Prostate gland (tissue), 2 donors: ENCODE measurements at regions not wholly inside any gene's neighbourhood (a gene's known extent, or its start where the extent isn't known, plus 50 kb on each side); places are given as distances from the start of the nearest gene placed in this dataset.

Source experiments
- CTCF ChIP-seq, 4 experiments: fragments of 200-600 bp in 2 of 4; fragments of 450-650 bp in 2 of 4; sonication (generic) in 2 of 4; IDR thresholded peaks; 1 replicate in 3 of 4; 2 replicates in 1 of 4; pipeline ENCODE4 v1.5.1; 2016 to 2019; ENCODE audit warnings: antibody characterized with exemption in 4 of 4, mild to moderate bottlenecking in 2 of 4, moderate library complexity in 2 of 4
- POLR2A ChIP-seq: fragments of 450-650 bp; IDR thresholded peaks from one replicate; pipeline ENCODE4 v1.6.1; 2016; ENCODE audit warnings: antibody characterized with exemption, mild to moderate bottlenecking
- POLR2AphosphoS5 ChIP-seq: sonication (generic); formaldehyde crosslinking; IDR thresholded peaks from one replicate; pipeline ENCODE4 v1.6.1; 2017; ENCODE audit warnings: antibody characterized with exemption

- TF ChIP-seq CTCF (IDR thresholded peaks at IDR 0.05) (no peak), POLR2A (no peak), POLR2AphosphoS5 (no peak)
Observed at GRCh38 chr4:117135634-117136354, 50.4 kb upstream of the TRAM1L1 start.
